Body of pancreas (tissue), 4 donors: ENCODE measurements at regions not wholly inside any gene's neighbourhood (a gene's known extent, or its start where the extent isn't known, plus 50 kb on each side); places are given as distances from the start of the nearest gene placed in this dataset.

Experiments
- CTCF ChIP-seq, 7 experiments: fragments of 450-650 bp in 4 of 7; fragments of 200-600 bp in 3 of 7; sonication (generic) in 3 of 7; IDR thresholded peaks; one replicate each; pipeline ENCODE4 v1.5.1; 2016 to 2019; ENCODE audit warnings: antibody characterized with exemption in 7 of 7
- POLR2A ChIP-seq, 3 donors: fragments of 450-650 bp; IDR thresholded peaks; one replicate each; pipeline ENCODE4 v1.6.1; 2016; ENCODE audit warnings: antibody characterized with exemption in 3 of 3, mild to moderate bottlenecking in 2 of 3

GRCh38 chr5:87190041-87190440 is 77.6 kb upstream of the RASA1 start:
- no peak for TF ChIP-seq CTCF (IDR thresholded peaks at IDR 0.05)
- TF ChIP-seq POLR2A (IDR thresholded peaks at IDR 0.05): no peak
